Peyer's patch (tissue), 4 donors: ENCODE measurements at regions not wholly inside any gene's neighbourhood (a gene's known extent, or its start where the extent isn't known, plus 50 kb on each side); places are given as distances from the start of the nearest gene placed in this dataset.

ENCODE experiments used
- POLR2A ChIP-seq, 2 donors: fragments of 450-650 bp; IDR thresholded peaks; one replicate each; pipeline ENCODE4 v1.5.1; 2017; ENCODE audit warnings: antibody characterized with exemption in 2 of 2, mild to moderate bottlenecking in 2 of 2, moderate library complexity in 2 of 2
- TF ChIP-seq, protein P1 (sequence below), 6 experiments: fragments of 450-650 bp in 4 of 6; fragments of 200-600 bp in 2 of 6; sonication (generic) in 1 of 6; IDR thresholded peaks; one replicate each; pipeline ENCODE4 v1.5.1; 2017 to 2019; ENCODE audit warnings: antibody characterized with exemption in 6 of 6, mild to moderate bottlenecking in 3 of 6, moderate library complexity in 1 of 6

- TF ChIP-seq, protein P1, sequence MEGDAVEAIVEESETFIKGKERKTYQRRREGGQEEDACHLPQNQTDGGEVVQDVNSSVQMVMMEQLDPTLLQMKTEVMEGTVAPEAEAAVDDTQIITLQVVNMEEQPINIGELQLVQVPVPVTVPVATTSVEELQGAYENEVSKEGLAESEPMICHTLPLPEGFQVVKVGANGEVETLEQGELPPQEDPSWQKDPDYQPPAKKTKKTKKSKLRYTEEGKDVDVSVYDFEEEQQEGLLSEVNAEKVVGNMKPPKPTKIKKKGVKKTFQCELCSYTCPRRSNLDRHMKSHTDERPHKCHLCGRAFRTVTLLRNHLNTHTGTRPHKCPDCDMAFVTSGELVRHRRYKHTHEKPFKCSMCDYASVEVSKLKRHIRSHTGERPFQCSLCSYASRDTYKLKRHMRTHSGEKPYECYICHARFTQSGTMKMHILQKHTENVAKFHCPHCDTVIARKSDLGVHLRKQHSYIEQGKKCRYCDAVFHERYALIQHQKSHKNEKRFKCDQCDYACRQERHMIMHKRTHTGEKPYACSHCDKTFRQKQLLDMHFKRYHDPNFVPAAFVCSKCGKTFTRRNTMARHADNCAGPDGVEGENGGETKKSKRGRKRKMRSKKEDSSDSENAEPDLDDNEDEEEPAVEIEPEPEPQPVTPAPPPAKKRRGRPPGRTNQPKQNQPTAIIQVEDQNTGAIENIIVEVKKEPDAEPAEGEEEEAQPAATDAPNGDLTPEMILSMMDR (IDR thresholded peaks at IDR 0.05) = no peak
- TF ChIP-seq POLR2A (IDR thresholded peaks at IDR 0.05) = no peak
Measured at GRCh38 chr3:148073721-148074456, 623.8 kb upstream of the AGTR1 start.
